GM18499 (cell line): ENCODE measurements at regions not wholly inside any gene's neighbourhood (a gene's known extent, or its start where the extent isn't known, plus 50 kb on each side); places are given as distances from the start of the nearest gene placed in this dataset.

Source experiments
- ATAC-seq: cut with Tn5 transposase; IDR thresholded peaks from one replicate; pipeline ENCODE4 v1.9.1; 2021; ENCODE audit warnings: moderate number of reproducible peaks; ENCODE audit not compliant: insufficient read depth, unreplicated experiment

GRCh38 chr17:69878661-69879060 lies 196.4 kb upstream of the KCNJ16 start:
- no peak for ATAC-seq

- no peak for ATAC-seq
Measured at GRCh38 chr17:69879576-69879975, 195.4 kb upstream of the KCNJ16 start.

GRCh38 chr17:69880591-69881112 lies 194.4 kb upstream of the KCNJ16 start:
- no peak for ATAC-seq

- ATAC-seq: no peak
Measured at GRCh38 chr17:69882281-69882680, 192.7 kb upstream of the KCNJ16 start.

GRCh38 chr17:69883120-69883519 lies 191.9 kb upstream of the KCNJ16 start:
- ATAC-seq: no peak

GRCh38 chr17:69884356-69884755 lies 190.7 kb upstream of the KCNJ16 start:
- no peak for ATAC-seq

GRCh38 chr17:69884846-69885245 lies 190.2 kb upstream of the KCNJ16 start:
- no peak for ATAC-seq

GRCh38 chr17:69898601-69899000 lies 176.4 kb upstream of the KCNJ16 start:
- ATAC-seq: no peak

- ATAC-seq: no peak
Measured at GRCh38 chr17:69900101-69900500, 174.9 kb upstream of the KCNJ16 start.

- no peak for ATAC-seq
Measured at GRCh38 chr17:69900829-69901228, 174.2 kb upstream of the KCNJ16 start.

- ATAC-seq: no peak
Measured at GRCh38 chr17:69906306-69906705, 168.7 kb upstream of the KCNJ16 start.

- ATAC-seq: no peak
Measured at GRCh38 chr17:69907132-69907847, 167.7 kb upstream of the KCNJ16 start.

GRCh38 chr17:69908626-69909368 lies 166.2 kb upstream of the KCNJ16 start:
- ATAC-seq: no peak

GRCh38 chr17:69909389-69909788 lies 165.6 kb upstream of the KCNJ16 start:
- no peak for ATAC-seq

GRCh38 chr17:69912805-69913204 lies 162.2 kb upstream of the KCNJ16 start:
- ATAC-seq: no peak

GRCh38 chr17:69913216-69913615 lies 161.8 kb upstream of the KCNJ16 start:
- ATAC-seq: no peak

GRCh38 chr17:69913616-69914015 lies 161.4 kb upstream of the KCNJ16 start:
- no peak for ATAC-seq

- no peak for ATAC-seq
Measured at GRCh38 chr17:69914520-69914919, 160.5 kb upstream of the KCNJ16 start.

GRCh38 chr17:69916761-69917160 lies 158.3 kb upstream of the KCNJ16 start:
- ATAC-seq: no peak

- ATAC-seq: no peak
Measured at GRCh38 chr17:69918164-69918563, 156.9 kb upstream of the KCNJ16 start.

- no peak for ATAC-seq
Measured at GRCh38 chr17:69919789-69920188, 155.2 kb upstream of the KCNJ16 start.

- ATAC-seq: no peak
Measured at GRCh38 chr17:69921046-69921445, 154.0 kb upstream of the KCNJ16 start.
